ENCODE measurements at regions not wholly inside any gene's neighbourhood (a gene's known extent, or its start where the extent isn't known, plus 50 kb on each side); places are given as distances from the start of the nearest gene placed in this dataset.

DNA sequence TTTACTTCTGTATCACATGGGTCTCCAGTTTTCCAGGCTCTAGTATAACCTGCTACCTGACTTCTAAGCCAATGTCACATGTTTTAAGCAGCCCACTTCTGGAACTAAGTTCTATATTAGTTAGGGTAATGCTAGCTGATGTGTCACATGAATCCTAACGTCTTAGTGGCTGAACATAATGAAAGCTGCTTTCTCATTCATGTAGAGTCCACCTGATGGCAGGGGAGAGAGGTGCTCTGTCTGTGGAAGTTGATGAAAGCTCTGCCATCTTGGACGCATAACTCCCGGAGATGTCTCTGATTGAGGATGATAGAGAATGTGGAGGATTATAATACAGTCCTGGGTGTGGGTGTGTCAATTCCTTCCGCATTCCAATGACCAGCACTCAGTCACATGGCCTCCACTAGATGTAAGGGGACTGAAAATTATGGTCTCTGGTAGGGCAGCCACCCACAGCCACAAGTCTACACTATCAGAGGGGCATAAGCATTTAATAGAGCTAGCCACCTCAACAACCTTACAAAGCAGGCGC lies 234.4 kb upstream of the CRY1 start:
- TF ChIP-seq, protein P1, sequence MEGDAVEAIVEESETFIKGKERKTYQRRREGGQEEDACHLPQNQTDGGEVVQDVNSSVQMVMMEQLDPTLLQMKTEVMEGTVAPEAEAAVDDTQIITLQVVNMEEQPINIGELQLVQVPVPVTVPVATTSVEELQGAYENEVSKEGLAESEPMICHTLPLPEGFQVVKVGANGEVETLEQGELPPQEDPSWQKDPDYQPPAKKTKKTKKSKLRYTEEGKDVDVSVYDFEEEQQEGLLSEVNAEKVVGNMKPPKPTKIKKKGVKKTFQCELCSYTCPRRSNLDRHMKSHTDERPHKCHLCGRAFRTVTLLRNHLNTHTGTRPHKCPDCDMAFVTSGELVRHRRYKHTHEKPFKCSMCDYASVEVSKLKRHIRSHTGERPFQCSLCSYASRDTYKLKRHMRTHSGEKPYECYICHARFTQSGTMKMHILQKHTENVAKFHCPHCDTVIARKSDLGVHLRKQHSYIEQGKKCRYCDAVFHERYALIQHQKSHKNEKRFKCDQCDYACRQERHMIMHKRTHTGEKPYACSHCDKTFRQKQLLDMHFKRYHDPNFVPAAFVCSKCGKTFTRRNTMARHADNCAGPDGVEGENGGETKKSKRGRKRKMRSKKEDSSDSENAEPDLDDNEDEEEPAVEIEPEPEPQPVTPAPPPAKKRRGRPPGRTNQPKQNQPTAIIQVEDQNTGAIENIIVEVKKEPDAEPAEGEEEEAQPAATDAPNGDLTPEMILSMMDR (conservative IDR thresholded peaks at IDR 0.05; ENCODE audit: low read depth, low read length): no peak
- no peak for TF ChIP-seq EZH2 (IDR thresholded peaks at IDR 0.05; ENCODE audit: low read length, unreplicated experiment)

Measured in PC-3 (cell line).